ENCODE measurements at regions not wholly inside any gene's neighbourhood (a gene's known extent, or its start where the extent isn't known, plus 50 kb on each side); places are given as distances from the start of the nearest gene placed in this dataset.

DNA sequence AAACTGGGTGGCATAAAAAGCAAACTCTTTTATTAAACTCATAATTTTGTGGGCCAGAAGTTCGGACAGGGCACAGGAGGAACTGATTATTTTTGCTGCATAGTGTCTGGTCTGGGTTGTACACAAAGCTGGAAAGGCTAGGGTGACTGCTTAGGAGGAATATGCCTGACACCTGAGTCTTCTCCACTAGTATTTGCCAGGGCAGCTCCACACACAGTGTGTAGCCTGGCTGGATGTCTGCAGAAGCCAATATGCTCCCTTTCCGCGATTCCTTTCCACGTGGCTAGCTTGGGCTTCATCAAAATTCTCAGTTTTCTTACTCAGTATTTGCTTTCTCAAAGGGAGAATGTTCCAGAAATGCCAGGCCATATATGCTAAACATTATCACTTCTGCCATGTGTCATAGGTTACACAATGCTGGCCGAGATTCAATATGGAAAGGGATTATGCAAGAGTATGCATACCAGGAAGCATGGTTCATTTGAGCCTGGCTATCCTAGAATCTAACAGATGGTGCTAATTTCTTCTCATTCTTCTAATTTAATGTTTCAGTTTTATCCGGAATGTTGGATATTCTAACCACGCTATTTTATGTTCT, 142.7 kb upstream of the DOK6 start:
- Histone ChIP-seq H3K4me1 (ENCODE audit: insufficient read depth, low read length) (no peaks in the 10 kb centered on the region), H3K27ac (ENCODE audit: low read length) (no peak overlapping the region), H3K79me2 (ENCODE audit: insufficient read depth, low read length) (no peaks in the 10 kb centered on the region), H3K9me3 (ENCODE audit: insufficient read depth, low read length, severe bottlenecking) (no peaks in the 10 kb centered on the region), H4K20me1 (ENCODE audit: insufficient read depth, low read length) (no peaks in the 10 kb centered on the region), H3K27me3 (ENCODE audit: insufficient read depth, low read length, poor library complexity) (no peaks in the 10 kb centered on the region), H3K36me3 (ENCODE audit: insufficient read depth, low read length) (no peaks in the 10 kb centered on the region), H3K4me2 (ENCODE audit: insufficient read depth, low read length) (no peak overlapping the region), H3K9ac (ENCODE audit: low read depth, low read length) (no peak overlapping the region), H3K4me3 (ENCODE audit: low read depth in 1 of 2, low read length in 2 of 2) (no peak overlapping the region), H2AFZ (ENCODE audit: low read depth, low read length) (no peak overlapping the region)
- DNase-seq (no peak), ATAC-seq (ENCODE audit: insufficient read depth, low read depth) (no peak)
- no peak for TF ChIP-seq EZH2 (IDR thresholded peaks at IDR 0.05; ENCODE audit: borderline replicate concordance, low read depth, low read length, severe bottlenecking)
- TF ChIP-seq, protein P1, sequence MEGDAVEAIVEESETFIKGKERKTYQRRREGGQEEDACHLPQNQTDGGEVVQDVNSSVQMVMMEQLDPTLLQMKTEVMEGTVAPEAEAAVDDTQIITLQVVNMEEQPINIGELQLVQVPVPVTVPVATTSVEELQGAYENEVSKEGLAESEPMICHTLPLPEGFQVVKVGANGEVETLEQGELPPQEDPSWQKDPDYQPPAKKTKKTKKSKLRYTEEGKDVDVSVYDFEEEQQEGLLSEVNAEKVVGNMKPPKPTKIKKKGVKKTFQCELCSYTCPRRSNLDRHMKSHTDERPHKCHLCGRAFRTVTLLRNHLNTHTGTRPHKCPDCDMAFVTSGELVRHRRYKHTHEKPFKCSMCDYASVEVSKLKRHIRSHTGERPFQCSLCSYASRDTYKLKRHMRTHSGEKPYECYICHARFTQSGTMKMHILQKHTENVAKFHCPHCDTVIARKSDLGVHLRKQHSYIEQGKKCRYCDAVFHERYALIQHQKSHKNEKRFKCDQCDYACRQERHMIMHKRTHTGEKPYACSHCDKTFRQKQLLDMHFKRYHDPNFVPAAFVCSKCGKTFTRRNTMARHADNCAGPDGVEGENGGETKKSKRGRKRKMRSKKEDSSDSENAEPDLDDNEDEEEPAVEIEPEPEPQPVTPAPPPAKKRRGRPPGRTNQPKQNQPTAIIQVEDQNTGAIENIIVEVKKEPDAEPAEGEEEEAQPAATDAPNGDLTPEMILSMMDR (IDR thresholded peaks at IDR 0.05; ENCODE audit: borderline replicate concordance, extremely low read depth, low read length, poor library complexity, severe bottlenecking) = no peak

DNA sequence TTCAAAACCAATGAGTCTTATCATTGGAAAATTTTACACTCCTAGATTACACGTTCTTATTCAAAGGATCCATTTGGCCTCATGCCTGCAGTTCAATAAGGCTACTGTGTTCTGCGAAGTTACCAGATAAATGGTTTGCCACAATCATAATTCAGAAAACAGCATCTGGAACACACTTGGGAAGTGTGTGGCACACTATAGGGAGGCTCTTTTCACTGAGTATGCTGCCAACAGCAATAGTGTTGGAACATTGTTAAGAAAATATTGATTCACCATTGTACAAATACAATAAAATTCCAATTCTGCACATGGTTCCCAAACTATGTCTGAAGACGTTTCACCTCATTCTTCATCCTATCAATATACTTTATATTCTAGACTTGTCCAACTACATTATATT, 141.4 kb upstream of the DOK6 start:
- no peak for DNase-seq
- no peaks in the 10 kb centered on the region for H3K27me3 ChIP-seq (ENCODE audit: insufficient read depth, low read length, poor library complexity)
- H3K9ac ChIP-seq (ENCODE audit: low read depth, low read length) = no peak overlapping the region
- no peak overlapping the region for H3K4me3 ChIP-seq (ENCODE audit: low read depth in 1 of 2, low read length in 2 of 2)
- H4K20me1 ChIP-seq (ENCODE audit: insufficient read depth, low read length) = no peaks in the 10 kb centered on the region
- H2AFZ ChIP-seq (ENCODE audit: low read depth, low read length) = no peak overlapping the region
- no peak overlapping the region for H3K4me2 ChIP-seq (ENCODE audit: insufficient read depth, low read length)
- TF ChIP-seq EZH2 (IDR thresholded peaks at IDR 0.05; ENCODE audit: borderline replicate concordance, low read depth, low read length, severe bottlenecking) = no peak
- TF ChIP-seq, protein P1 (IDR thresholded peaks at IDR 0.05; ENCODE audit: borderline replicate concordance, extremely low read depth, low read length, poor library complexity, severe bottlenecking) = no peak
- H3K4me1 ChIP-seq (ENCODE audit: insufficient read depth, low read length) = no peaks in the 10 kb centered on the region
- ATAC-seq (ENCODE audit: insufficient read depth, low read depth) = no peak
- H3K9me3 ChIP-seq (ENCODE audit: insufficient read depth, low read length, severe bottlenecking) = no peaks in the 10 kb centered on the region
- H3K27ac ChIP-seq (ENCODE audit: low read length) = no peak overlapping the region
- H3K36me3 ChIP-seq (ENCODE audit: insufficient read depth, low read length) = no peaks in the 10 kb centered on the region
- no peaks in the 10 kb centered on the region for H3K79me2 ChIP-seq (ENCODE audit: insufficient read depth, low read length)

DNA sequence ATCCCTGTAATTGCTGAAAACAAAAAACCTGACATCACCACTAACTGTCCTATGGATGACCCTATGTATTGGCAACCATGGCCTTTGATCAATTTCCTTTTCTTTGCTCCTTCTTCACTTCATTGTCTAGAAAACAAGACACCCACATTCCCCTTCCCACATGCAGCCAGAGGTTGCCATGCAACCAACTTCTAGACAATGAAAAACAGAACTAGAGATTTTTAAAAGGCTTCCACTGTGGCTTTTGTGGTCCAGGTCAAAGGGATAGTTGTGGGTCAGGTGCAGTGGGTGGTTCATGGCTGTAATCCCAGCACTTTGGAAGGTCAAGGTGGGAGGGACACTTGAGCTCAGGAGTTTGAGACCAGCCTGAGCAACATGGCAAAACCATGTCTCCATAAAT, 139.3 kb upstream of the DOK6 start:
- Histone ChIP-seq H3K36me3 (ENCODE audit: insufficient read depth, low read length) (no peaks in the 10 kb centered on the region), H3K27ac (ENCODE audit: low read length) (no peak overlapping the region), H3K9ac (ENCODE audit: low read depth, low read length) (no peak overlapping the region), H4K20me1 (ENCODE audit: insufficient read depth, low read length) (no peaks in the 10 kb centered on the region), H3K4me1 (ENCODE audit: insufficient read depth, low read length) (no peaks in the 10 kb centered on the region), H3K9me3 (ENCODE audit: insufficient read depth, low read length, severe bottlenecking) (no peaks in the 10 kb centered on the region), H3K79me2 (ENCODE audit: insufficient read depth, low read length) (no peaks in the 10 kb centered on the region), H3K4me3 (ENCODE audit: low read depth in 1 of 2, low read length in 2 of 2) (no peak overlapping the region), H3K27me3 (ENCODE audit: insufficient read depth, low read length, poor library complexity) (no peaks in the 10 kb centered on the region), H3K4me2 (ENCODE audit: insufficient read depth, low read length) (no peak overlapping the region), H2AFZ (ENCODE audit: low read depth, low read length) (no peak overlapping the region)
- no peak for ATAC-seq (ENCODE audit: insufficient read depth, low read depth)
- DNase-seq = no peak
- no peak for TF ChIP-seq EZH2 (IDR thresholded peaks at IDR 0.05; ENCODE audit: borderline replicate concordance, low read depth, low read length, severe bottlenecking)
- TF ChIP-seq, protein P1 (IDR thresholded peaks at IDR 0.05; ENCODE audit: borderline replicate concordance, extremely low read depth, low read length, poor library complexity, severe bottlenecking) = no peak

DNA sequence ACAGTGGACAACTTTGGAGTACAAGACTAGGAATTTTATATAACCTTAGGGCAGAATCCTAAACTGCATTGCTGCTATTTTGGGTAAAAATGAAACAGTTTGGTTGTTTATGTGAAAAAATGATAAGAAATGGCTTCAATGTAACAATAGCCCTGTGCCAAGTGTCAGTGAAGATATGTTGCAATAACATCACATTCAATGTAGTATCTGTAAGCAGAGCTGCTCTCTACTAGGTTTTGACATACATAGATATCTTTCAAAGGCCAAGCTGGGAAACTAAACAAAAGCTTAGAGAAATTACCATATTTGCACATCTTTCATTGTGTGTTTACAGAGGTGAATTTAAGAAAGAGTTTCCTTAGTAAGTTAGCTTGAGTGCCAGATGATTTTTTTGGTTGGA, 135.0 kb upstream of the DOK6 start:
- Histone ChIP-seq H3K4me1 (ENCODE audit: insufficient read depth, low read length) (no peaks in the 10 kb centered on the region), H4K20me1 (ENCODE audit: insufficient read depth, low read length) (no peaks in the 10 kb centered on the region), H3K4me2 (ENCODE audit: insufficient read depth, low read length) (no peak overlapping the region), H3K36me3 (ENCODE audit: insufficient read depth, low read length) (no peaks in the 10 kb centered on the region), H3K4me3 (ENCODE audit: low read depth in 1 of 2, low read length in 2 of 2) (no peak overlapping the region), H2AFZ (ENCODE audit: low read depth, low read length) (no peak overlapping the region), H3K79me2 (ENCODE audit: insufficient read depth, low read length) (no peaks in the 10 kb centered on the region), H3K9ac (ENCODE audit: low read depth, low read length) (no peak overlapping the region), H3K27ac (ENCODE audit: low read length) (no peak overlapping the region), H3K27me3 (ENCODE audit: insufficient read depth, low read length, poor library complexity) (no peaks in the 10 kb centered on the region), H3K9me3 (ENCODE audit: insufficient read depth, low read length, severe bottlenecking) (peaks cover 21% of the 10 kb centered on the region)
- no peak for DNase-seq
- no peak for TF ChIP-seq EZH2 (IDR thresholded peaks at IDR 0.05; ENCODE audit: borderline replicate concordance, low read depth, low read length, severe bottlenecking)
- TF ChIP-seq, protein P1 (IDR thresholded peaks at IDR 0.05; ENCODE audit: borderline replicate concordance, extremely low read depth, low read length, poor library complexity, severe bottlenecking) = no peak
- no peak for ATAC-seq (ENCODE audit: insufficient read depth, low read depth)
